Mesenchymal stem cell (in vitro differentiated cells and primary cell): ENCODE measurements at regions not wholly inside any gene's neighbourhood (a gene's known extent, or its start where the extent isn't known, plus 50 kb on each side); places are given as distances from the start of the nearest gene placed in this dataset.

Source experiments
- DNase-seq: peaks from one replicate; pipeline ENCODE4 v3.0.0-alpha.2; 2013
- H2AFZ ChIP-seq: one replicate; pipeline ENCODE4 v1.6.1; 2013; ENCODE audit warnings: low read depth, mild to moderate bottlenecking, control low read depth, inconsistent platforms, low read length, moderate library complexity
- H2AK5ac ChIP-seq: 2 replicates; pipeline ENCODE4 v1.6.1; 2013; ENCODE audit warnings: low read length, moderate library complexity, mild to moderate bottlenecking, inconsistent platforms; ENCODE audit not compliant: severe bottlenecking
- H2BK120ac ChIP-seq: one replicate; pipeline ENCODE4 v1.6.1; 2013; ENCODE audit warnings: low read depth, mild to moderate bottlenecking, inconsistent platforms, low read length, moderate library complexity
- H2BK12ac ChIP-seq, 2 experiments: one replicate each; pipeline ENCODE4 v1.6.1; 2013; ENCODE audit warnings: inconsistent platforms in 2 of 2, low read length in 2 of 2, mild to moderate bottlenecking in 2 of 2, moderate library complexity in 2 of 2, control low read depth in 1 of 2
- H2BK15ac ChIP-seq: one replicate; pipeline ENCODE4 v1.6.1; 2013; ENCODE audit warnings: mild to moderate bottlenecking, low read depth, inconsistent platforms; ENCODE audit not compliant: poor library complexity, severe bottlenecking
- H2BK5ac ChIP-seq: 2 replicates; pipeline ENCODE4 v1.6.1; 2013; ENCODE audit warnings: low read depth, mild to moderate bottlenecking, low read length, control low read depth, inconsistent platforms; ENCODE audit not compliant: poor library complexity, severe bottlenecking
- H3K14ac ChIP-seq, 2 experiments: one replicate each; pipeline ENCODE4 v1.6.1; 2013; ENCODE audit warnings: inconsistent platforms in 2 of 2, low read length in 2 of 2, control low read depth in 1 of 2, mild to moderate bottlenecking in 1 of 2, moderate library complexity in 1 of 2
- H3K18ac ChIP-seq, 2 experiments: one replicate each; pipeline ENCODE4 v1.6.1; 2013; ENCODE audit warnings: inconsistent platforms in 2 of 2, low read length in 2 of 2, control low read depth in 1 of 2, low read depth in 1 of 2, mild to moderate bottlenecking in 1 of 2
- H3K23ac ChIP-seq, 2 experiments: one replicate each; pipeline ENCODE4 v1.6.1; 2013; ENCODE audit warnings: inconsistent platforms in 2 of 2, low read length in 2 of 2, mild to moderate bottlenecking in 2 of 2, moderate library complexity in 2 of 2, control low read depth in 1 of 2
- H3K27ac ChIP-seq: 2 replicates; pipeline ENCODE4 v1.5.1; 2013; ENCODE audit warnings: mild to moderate bottlenecking, moderate library complexity, low read length, control low read depth, inconsistent platforms; ENCODE audit not compliant: poor library complexity, severe bottlenecking
- H3K27me3 ChIP-seq, 2 experiments: 2 replicates each; pipeline versions ENCODE4 v1.6.1 to v1.7.0; 2013; ENCODE audit warnings: low read length in 2 of 2, mild to moderate bottlenecking in 2 of 2, moderate library complexity in 2 of 2, control low read depth in 1 of 2, inconsistent platforms in 1 of 2; ENCODE audit not compliant: control insufficient read depth in 1 of 2, insufficient read depth in 1 of 2
- H3K36me3 ChIP-seq, 2 experiments: 2 replicates each; pipeline versions ENCODE4 v1.6.1 to v1.7.0; 2013; ENCODE audit warnings: low read length in 2 of 2, control low read depth in 1 of 2, inconsistent platforms in 1 of 2, low read depth in 1 of 2, mild to moderate bottlenecking in 1 of 2; ENCODE audit not compliant: insufficient read depth in 2 of 2, control insufficient read depth in 1 of 2
- H3K4ac ChIP-seq, 2 experiments: one replicate each; pipeline ENCODE4 v1.6.1; 2013; ENCODE audit warnings: inconsistent platforms in 2 of 2, low read length in 2 of 2, mild to moderate bottlenecking in 2 of 2, moderate library complexity in 2 of 2, control low read depth in 1 of 2, low read depth in 1 of 2
- H3K4me1 ChIP-seq: 2 replicates; pipeline ENCODE4 v1.6.1; 2013; ENCODE audit warnings: low read depth, low read length, control low read depth; ENCODE audit not compliant: control insufficient read depth, insufficient read depth
- H3K4me2 ChIP-seq: 2 replicates; pipeline ENCODE4 v1.6.1; 2013; ENCODE audit warnings: low read length, mild to moderate bottlenecking, inconsistent platforms; ENCODE audit not compliant: poor library complexity, severe bottlenecking
- H3K4me3 ChIP-seq, 2 experiments: 2 replicates each; pipeline versions ENCODE4 v1.5.1 to v1.7.0; 2013; ENCODE audit warnings: low read length in 2 of 2, mild to moderate bottlenecking in 2 of 2, control low read depth in 1 of 2, low read depth in 1 of 2; ENCODE audit not compliant: insufficient read depth in 1 of 2
- H3K79me1 ChIP-seq: replicated peaks from 2 replicates; pipeline ENCODE4 v1.6.1; 2013; ENCODE audit warnings: mild to moderate bottlenecking, control low read depth, low read length, inconsistent platforms; ENCODE audit not compliant: poor library complexity, severe bottlenecking
- H3K9ac ChIP-seq: 2 replicates; pipeline ENCODE4 v1.7.0; 2013; ENCODE audit warnings: mild to moderate bottlenecking, low read length, moderate library complexity
- H3K9me3 ChIP-seq: 2 replicates; pipeline ENCODE4 v1.7.0; 2013; ENCODE audit warnings: mild to moderate bottlenecking, low read length; ENCODE audit not compliant: control insufficient read depth
- H4K8ac ChIP-seq: one replicate; pipeline ENCODE4 v1.6.1; 2013; ENCODE audit warnings: inconsistent platforms, mild to moderate bottlenecking, low read length, moderate library complexity
- H4K91ac ChIP-seq: one replicate; pipeline ENCODE4 v1.6.1; 2013; ENCODE audit warnings: mild to moderate bottlenecking, low read length, inconsistent platforms
- WGBS: methylation state at CpG from one replicate; pipeline ENCODE4 v1.1.7; 2013; ENCODE audit warnings: mixed read lengths; 5-methylcytosine and 5-hydroxymethylcytosine counted together

- no peak overlapping the region for H4K8ac ChIP-seq
- H3K27ac ChIP-seq: no peak overlapping the region
- no peak overlapping the region for H2BK15ac ChIP-seq
- H3K23ac ChIP-seq: no peak overlapping the region
- H2AFZ ChIP-seq: no peak overlapping the region
- no peak overlapping the region for H2BK5ac ChIP-seq
- no peak overlapping the region for H3K4me3 ChIP-seq
- H4K91ac ChIP-seq: no peak overlapping the region
- peaks cover 5 to 11% of the 10 kb centered on the region in 2 experiments for H3K27me3 ChIP-seq
- 94% methylated on average over 5 of the region's 9 CpGs for WGBS
- H3K14ac ChIP-seq: no peak overlapping the region
- H3K18ac ChIP-seq: no peak overlapping the region
- no peak overlapping the region for H2AK5ac ChIP-seq
- H3K79me1 ChIP-seq: no peaks in the 10 kb centered on the region
- H2BK12ac ChIP-seq: no peak overlapping the region
- H2BK120ac ChIP-seq: no peak overlapping the region
- no peaks in the 10 kb centered on the region for H3K9me3 ChIP-seq
- peaks cover 57 to 60% of the 10 kb centered on the region in 2 experiments for H3K36me3 ChIP-seq
- H3K9ac ChIP-seq: no peak overlapping the region
- no peak overlapping the region for H3K4ac ChIP-seq
- DNase-seq: no peak
- H3K4me2 ChIP-seq: no peak overlapping the region
- peaks cover 8% of the 10 kb centered on the region for H3K4me1 ChIP-seq
Measured at GRCh38 chr16:31704138-31704537, 169.5 kb upstream of the ZNF267 start.

GRCh38 chr16:31705371-31705770, 168.2 kb upstream of the ZNF267 start:
- H2AFZ ChIP-seq: no peak overlapping the region
- no peak overlapping the region for H3K27ac ChIP-seq

GRCh38 chr16:31706318-31706717, 167.3 kb upstream of the ZNF267 start:
- no peak overlapping the region for H2BK120ac ChIP-seq
- DNase-seq: no peak
- no peak overlapping the region for H3K14ac ChIP-seq
- H3K4me2 ChIP-seq: no peak overlapping the region
- no peaks in the 10 kb centered on the region for H3K9me3 ChIP-seq
- H3K27me3 ChIP-seq: peaks cover 0 to 4% of the 10 kb centered on the region in 2 experiments
- H2AK5ac ChIP-seq: no peak overlapping the region
- H4K8ac ChIP-seq: no peak overlapping the region
- no peak overlapping the region for H3K23ac ChIP-seq
- peaks cover 58 to 60% of the 10 kb centered on the region in 2 experiments for H3K36me3 ChIP-seq
- H2AFZ ChIP-seq: no peak overlapping the region
- WGBS: 82% methylated on average over 9 of the region's 9 CpGs
- H3K9ac ChIP-seq: no peak overlapping the region
- H3K4me3 ChIP-seq: no peak overlapping the region
- no peak overlapping the region for H2BK12ac ChIP-seq
- no peak overlapping the region for H3K27ac ChIP-seq
- no peak overlapping the region for H3K18ac ChIP-seq
- H3K4ac ChIP-seq: no peak overlapping the region
- no peak overlapping the region for H4K91ac ChIP-seq
- H3K79me1 ChIP-seq: no peaks in the 10 kb centered on the region
- no peak overlapping the region for H2BK5ac ChIP-seq
- H3K4me1 ChIP-seq: peaks cover 2% of the 10 kb centered on the region
- no peak overlapping the region for H2BK15ac ChIP-seq

More at GRCh38 chr16:31705371-31705770, 168.2 kb upstream of the ZNF267 start:
- H3K27me3 ChIP-seq: peaks cover 0 to 4% of the 10 kb centered on the region in 2 experiments
- H3K14ac ChIP-seq: no peak overlapping the region
- H3K9ac ChIP-seq: no peak overlapping the region
- H4K8ac ChIP-seq: no peak overlapping the region
- H4K91ac ChIP-seq: no peak overlapping the region
- no peak overlapping the region for H2BK5ac ChIP-seq
- H3K79me1 ChIP-seq: no peaks in the 10 kb centered on the region
- H3K4ac ChIP-seq: no peak overlapping the region
- no peak overlapping the region for H2AK5ac ChIP-seq
- H3K23ac ChIP-seq: no peak overlapping the region
- no peak overlapping the region for H3K18ac ChIP-seq
- no peak overlapping the region for H3K4me2 ChIP-seq
- H2BK15ac ChIP-seq: no peak overlapping the region
- 88% methylated on average over 5 of the region's 5 CpGs for WGBS
- H2BK12ac ChIP-seq: no peak overlapping the region
- H3K36me3 ChIP-seq: peaks cover 58 to 60% of the 10 kb centered on the region in 2 experiments
- no peak overlapping the region for H2BK120ac ChIP-seq
- DNase-seq: no peak
- H3K4me1 ChIP-seq: peaks cover 7% of the 10 kb centered on the region
- no peaks in the 10 kb centered on the region for H3K9me3 ChIP-seq
- H3K4me3 ChIP-seq: no peak overlapping the region

- Histone ChIP-seq H3K27ac (no peak overlapping the region), H3K4me2 (no peak overlapping the region), H3K9me3 (no peaks in the 10 kb centered on the region), H3K4me3 (no peak overlapping the region), H3K9ac (no peak overlapping the region), H3K79me1 (no peaks in the 10 kb centered on the region), H3K18ac (no peak overlapping the region), H3K27me3 (peaks cover 0 to 4% of the 10 kb centered on the region in 2 experiments), H4K91ac (no peak overlapping the region), H3K4me1 (no peaks in the 10 kb centered on the region), H3K36me3 (peaks cover 58 to 60% of the 10 kb centered on the region in 2 experiments), H4K8ac (no peak overlapping the region), H2BK5ac (no peak overlapping the region), H3K4ac (no peak overlapping the region), H2BK15ac (no peak overlapping the region), H3K23ac (no peak overlapping the region), H3K14ac (no peak overlapping the region), H2BK12ac (no peak overlapping the region), H2AK5ac (no peak overlapping the region), H2AFZ (no peak overlapping the region), H2BK120ac (no peak overlapping the region)
- WGBS: 95% methylated on average over 4 of the region's 4 CpGs
- no peak for DNase-seq
Measured at GRCh38 chr16:31706925-31707324, 166.7 kb upstream of the ZNF267 start.
